NCI-H2029 (cell line): ENCODE measurements at regions not wholly inside any gene's neighbourhood (a gene's known extent, or its start where the extent isn't known, plus 50 kb on each side); places are given as distances from the start of the nearest gene placed in this dataset.
"Not testable (repeated sequence)": the region's sequence is repeated elsewhere in the genome, so short reads cannot be mapped to it uniquely, and the experiment has no call there.

Experiments used
- DNase-seq: peaks from one replicate; lab custom pipeline; 2025; lab: John Stamatoyannopoulos, UW

- DNase-seq, result no peak
These were observed 149.4 kb upstream of the CHST15 start for GRCh38 chr10:124242791-124243190.

- DNase-seq, result no peak
These were observed 149.0 kb upstream of the CHST15 start for GRCh38 chr10:124242365-124242764.

- DNase-seq, result not testable (repeated sequence)
These were observed 148.1 kb upstream of the CHST15 start for GRCh38 chr10:124241510-124241909.

GRCh38 chr10:124240839-124241291, 147.5 kb upstream of the CHST15 start:
- DNase-seq, result no peak

- no peak for DNase-seq
These were observed 146.3 kb upstream of the CHST15 start for GRCh38 chr10:124239696-124240095.

DNA sequence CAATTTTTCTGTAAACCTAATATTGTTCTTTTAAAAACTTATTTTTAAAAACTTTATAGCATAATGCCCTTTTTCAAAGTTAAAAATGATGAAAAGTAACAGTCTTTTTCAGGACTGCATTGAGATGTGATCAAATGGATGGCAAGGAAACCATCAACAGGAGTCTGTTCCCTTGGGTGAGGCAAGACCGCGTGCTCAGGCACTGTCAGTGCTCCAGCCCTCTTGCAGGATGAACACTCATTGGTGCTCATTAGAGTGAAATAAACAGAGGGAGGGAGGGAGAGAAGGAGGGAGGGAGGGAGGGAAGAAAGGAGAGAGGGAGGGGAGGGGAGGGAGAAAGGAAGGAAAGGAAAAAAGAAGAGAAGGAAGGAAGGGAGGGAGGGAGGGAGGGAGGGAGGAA, 145.7 kb upstream of the CHST15 start:
- no peak for DNase-seq

- no peak for DNase-seq
These were observed 145.0 kb upstream of the CHST15 start for GRCh38 chr10:124238367-124238766.

DNA sequence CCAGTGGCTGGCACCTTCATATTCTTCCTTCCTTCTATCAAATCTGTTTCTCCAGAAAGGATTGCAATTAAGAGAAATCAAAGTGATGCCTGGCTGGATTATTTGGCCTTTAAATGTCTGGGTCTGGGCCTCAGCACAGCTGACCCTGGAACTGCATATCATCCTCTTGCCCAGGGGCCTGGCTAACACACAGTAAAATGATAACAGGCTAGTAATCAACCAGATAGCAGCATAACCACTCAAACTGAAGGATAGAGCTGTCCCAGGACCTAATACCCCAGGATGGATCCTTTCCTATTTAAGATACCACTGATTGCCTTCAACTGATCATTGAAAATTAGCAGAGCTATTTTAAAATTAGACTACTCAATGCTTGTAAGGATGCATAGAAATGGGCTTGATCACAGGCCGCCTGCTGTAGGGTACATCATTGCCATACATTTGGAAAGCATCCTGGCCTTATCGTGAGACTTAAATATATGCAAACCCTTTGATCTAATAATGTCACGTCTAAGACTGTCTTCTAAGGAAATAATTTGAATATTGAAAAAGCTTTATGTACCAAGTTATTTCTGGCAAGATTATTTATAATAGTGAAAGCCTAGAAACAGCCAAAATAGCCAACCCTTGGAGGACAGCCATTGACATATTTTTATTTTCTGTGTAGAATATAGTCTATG, 144.0 kb upstream of the CHST15 start:
- no peak for DNase-seq

- no peak for DNase-seq
These were observed 143.4 kb upstream of the CHST15 start for GRCh38 chr10:124236816-124237215.

GRCh38 chr10:124236136-124236535, 142.7 kb upstream of the CHST15 start:
- no peak for DNase-seq

DNA sequence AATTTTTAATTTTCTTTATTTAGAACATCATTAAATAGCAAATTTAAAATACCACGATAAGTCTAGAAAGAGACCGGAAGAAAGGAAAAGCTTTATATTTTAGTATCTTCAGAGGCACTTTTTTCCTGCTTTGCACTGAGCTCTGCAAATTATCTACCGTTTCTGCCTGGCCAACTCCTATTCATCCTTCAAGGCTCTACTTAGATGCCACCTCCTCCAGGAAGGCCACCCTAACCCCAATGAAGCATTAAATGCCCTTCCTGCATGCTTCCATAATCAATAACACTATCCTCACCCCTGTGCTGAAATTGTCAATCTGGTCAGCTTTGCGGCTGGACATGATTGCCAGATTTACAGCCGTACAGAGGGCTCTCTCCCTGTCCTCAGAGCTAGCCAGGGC, 141.8 kb upstream of the CHST15 start:
- no peak for DNase-seq

DNA sequence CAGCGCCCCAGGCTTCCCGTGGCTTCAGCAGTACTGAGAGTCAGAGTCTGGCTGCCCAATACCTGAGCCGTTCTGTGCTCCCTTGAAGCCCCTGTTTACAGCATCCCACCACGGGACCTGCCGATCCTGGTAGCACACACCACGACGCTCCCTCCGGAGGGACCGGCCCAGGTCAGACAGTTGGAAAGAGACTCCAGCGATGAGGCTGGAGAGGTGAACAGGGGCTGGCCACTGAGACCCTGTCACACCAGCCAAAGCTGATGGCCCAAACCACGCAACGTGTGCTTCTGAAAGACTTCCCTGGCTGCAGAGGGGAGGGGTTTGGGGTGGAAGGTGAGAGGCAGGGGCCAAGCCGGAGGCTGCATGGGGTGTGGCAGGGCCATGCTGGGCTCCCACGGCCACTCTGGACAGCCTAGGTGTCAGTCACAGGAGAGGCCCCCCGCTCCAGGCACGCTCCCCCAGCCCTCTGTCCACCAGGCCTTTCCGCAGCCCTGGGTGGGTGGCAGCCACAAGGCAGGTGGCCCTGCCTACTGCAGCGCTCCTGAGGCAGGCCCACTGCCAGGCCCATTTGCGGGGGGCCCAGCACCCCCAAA, 140.2 kb upstream of the CHST15 start:
- no peak for DNase-seq

DNA sequence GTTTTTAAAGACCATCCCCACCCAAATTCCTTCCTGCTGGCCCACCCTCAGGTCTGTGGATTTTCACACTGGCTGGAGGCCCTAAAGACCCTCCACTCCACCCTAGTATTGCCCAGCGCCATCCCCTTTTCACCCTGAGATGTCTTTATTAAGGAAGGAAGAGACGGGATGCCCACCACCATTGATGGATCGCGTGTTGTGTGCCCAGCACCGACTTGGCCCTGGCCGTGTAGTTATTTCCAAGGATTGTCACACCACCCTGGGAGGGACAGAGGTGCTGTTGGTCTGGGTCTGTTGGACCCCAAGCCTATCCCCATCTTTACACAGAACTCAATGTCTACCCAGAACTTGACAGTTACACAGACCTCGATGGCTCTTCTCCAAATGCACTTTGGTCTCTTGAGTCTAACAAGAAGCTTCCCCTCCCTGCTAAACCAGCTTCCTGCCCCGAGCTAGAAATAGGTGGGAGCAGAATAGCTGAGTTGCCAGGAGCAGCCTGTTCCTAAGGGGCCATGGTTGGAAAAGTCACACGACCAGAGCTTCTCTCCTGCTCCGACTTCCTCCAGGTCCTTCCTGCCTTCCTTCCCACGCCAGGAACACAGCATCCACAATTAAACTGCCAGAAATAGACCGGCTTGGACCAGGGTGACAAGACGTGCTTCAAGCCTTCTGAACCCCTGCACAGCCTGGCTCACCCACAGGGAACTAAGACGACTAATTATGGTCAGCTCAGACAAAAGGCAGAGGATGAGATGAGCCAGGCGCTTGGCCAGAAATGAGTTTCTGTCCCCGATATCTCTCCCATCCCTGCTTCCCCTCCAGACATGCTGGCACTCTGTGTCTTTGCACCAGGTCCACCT, 139.5 kb upstream of the CHST15 start:
- DNase-seq, result no peak

- DNase-seq, result no peak
These were observed 138.1 kb upstream of the CHST15 start for GRCh38 chr10:124231168-124232155.

DNA sequence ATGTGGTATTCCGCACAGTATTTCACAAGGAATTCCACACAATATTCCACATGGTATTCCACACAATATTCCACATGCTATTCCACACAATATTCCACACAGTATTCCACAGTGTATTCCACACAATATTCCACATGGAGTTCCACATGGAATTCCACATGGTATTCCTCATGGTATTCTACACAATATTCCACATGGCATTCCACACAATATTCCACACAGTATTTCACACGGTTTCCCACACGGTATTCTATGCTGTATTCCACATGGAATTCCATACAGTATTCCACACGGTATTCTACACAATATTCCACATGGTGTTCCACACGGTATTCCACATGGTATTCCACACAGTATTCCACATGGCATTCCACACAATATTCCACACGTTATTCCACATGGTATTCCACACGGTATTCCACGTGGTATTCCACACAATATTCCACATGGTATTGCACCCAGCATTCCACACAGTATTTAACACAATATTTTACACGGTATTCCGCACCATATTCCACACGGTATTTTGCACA, 137.3 kb upstream of the CHST15 start:
- DNase-seq, result no peak

GRCh38 chr10:124229989-124230634, 136.7 kb upstream of the CHST15 start:
- no peak for DNase-seq

GRCh38 chr10:124229201-124229988, 136.0 kb upstream of the CHST15 start:
- no peak for DNase-seq

GRCh38 chr10:124228471-124228870, 135.1 kb upstream of the CHST15 start:
- no peak for DNase-seq

GRCh38 chr10:124227988-124228387, 134.6 kb upstream of the CHST15 start:
- DNase-seq, result no peak
